DMS53 treated with DMSO at 0.1 percent for 48 hours (cell line): ENCODE measurements at regions not wholly inside any gene's neighbourhood (a gene's known extent, or its start where the extent isn't known, plus 50 kb on each side); places are given as distances from the start of the nearest gene placed in this dataset.
A peak's percentile ranks its signal among the peaks of the same experiment; 100 is the strongest.

Source experiments
- DNase-seq: peaks from one replicate; lab custom pipeline; 2025; ENCODE audit not compliant: unreplicated experiment; lab: John Stamatoyannopoulos, UW

DNA sequence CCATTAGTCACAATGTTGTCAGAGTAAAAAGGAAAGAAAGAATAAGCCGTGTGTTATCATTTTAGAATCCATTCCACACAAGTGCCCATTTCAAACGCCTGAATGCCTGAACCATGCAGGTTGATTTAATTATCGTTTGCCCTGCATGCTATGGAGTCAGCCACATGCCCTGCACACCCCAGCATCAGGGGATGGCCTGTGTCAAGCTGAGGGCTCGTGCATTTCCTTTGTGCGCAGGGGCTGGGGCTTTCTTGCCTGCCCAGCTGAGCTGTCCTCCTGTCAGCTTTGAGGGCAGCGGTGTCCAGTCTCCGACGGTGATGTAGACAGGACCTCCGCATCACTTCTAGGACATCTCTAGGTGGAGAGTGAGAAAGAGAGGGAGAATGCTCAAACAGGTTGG lies 200.4 kb downstream of the TSN start:
- DNase-seq, result no peak

DNA sequence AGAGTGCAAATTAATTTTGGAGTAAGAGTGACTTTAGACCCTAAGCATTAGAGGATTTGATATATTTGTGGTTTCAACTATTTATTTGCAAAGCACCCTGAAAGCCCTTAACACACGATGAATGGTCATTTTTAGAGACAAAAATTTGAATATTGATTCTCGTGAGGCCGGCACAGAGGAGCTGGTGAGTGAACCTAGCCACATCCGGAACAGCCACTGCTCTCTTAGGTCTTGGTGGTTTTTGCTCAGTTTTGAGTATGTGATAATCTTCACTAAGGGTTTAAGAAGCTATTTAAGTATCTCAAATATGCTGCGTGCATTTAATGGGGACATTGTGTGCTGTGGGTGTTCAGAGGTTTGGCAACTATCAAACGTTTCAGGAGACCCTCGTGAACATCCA lies 204.8 kb downstream of the TSN start:
- DNase-seq, result no peak

DNA sequence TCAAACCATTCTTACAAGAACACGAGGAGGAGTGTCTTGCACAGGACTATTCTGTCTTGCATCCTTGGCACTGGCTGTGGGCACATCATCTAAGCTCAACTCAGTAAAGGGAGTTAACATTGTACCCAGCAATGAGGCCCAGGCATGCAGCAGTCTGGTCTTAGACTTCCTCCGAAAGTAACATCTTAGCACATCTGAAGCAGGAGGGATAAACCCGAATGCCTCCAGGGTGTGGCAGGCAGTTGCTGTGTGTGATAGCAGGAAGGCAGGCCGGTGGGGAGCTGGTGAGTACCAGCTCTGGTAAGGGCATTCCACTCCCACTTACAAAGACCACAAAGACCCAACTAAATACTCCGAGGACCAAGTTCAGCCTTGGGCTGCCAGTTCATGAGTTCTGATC lies 206.3 kb downstream of the TSN start:
- no peak for DNase-seq

DNA sequence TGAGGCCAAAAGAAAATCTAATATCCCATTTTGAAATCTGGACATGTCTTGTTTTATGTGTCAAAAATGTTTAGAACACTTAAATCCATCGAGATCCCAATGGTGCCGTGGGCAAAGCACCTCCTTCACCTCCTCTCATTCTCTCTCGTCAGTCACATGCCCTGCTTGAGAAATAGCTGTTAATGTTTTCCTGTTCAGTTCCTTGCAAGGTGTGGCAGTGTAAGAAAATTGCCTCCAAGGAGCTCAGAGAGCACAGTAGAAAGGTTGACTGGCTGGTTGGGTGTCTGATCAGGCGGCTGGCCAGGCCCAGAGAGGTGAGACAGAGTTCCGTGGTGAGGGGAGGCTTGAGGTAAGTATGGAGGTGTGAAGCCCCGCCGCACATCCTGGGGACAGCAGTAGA lies 210.2 kb downstream of the TSN start:
- DNase-seq, result no peak

DNA sequence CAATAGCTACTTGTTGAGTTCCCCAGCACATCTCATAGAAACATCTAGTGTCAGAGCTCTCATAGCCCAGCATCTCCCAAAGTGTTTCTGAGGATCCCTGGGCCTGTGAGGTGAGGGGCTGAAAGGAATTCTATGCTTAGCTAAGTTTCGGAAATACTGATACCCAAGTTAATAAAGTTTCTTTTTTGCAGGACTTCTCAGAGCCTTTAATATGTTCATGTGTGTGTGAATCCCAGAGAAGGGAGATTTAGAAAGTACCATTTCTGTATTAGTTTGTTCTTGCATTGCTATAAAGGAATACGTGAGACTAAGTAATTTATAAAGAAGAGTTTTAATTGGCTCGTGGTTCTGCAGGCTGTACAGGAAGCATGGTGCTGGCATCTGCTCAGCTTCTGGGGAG lies 211.2 kb downstream of the TSN start:
- no peak for DNase-seq

DNA sequence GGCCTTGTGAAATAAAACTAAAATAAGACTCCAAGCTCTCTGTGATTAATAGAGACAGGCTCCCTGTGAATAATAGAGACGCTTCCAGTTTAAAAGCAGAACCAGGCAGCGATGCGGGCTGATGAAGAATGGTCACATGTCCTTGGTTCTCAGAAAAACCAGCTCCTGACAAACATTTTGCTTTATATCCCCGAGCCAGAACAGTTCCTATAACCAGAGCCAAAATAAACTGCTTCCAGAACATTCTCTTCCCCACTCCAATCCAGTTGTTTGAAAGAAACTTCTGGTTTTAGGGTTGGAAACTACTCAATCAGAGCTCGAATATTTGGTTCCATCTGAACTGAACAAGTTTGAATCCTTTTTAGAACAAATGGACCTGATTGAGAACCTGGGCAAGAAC lies 213.7 kb downstream of the TSN start:
- DNase-seq, result no peak

DNA sequence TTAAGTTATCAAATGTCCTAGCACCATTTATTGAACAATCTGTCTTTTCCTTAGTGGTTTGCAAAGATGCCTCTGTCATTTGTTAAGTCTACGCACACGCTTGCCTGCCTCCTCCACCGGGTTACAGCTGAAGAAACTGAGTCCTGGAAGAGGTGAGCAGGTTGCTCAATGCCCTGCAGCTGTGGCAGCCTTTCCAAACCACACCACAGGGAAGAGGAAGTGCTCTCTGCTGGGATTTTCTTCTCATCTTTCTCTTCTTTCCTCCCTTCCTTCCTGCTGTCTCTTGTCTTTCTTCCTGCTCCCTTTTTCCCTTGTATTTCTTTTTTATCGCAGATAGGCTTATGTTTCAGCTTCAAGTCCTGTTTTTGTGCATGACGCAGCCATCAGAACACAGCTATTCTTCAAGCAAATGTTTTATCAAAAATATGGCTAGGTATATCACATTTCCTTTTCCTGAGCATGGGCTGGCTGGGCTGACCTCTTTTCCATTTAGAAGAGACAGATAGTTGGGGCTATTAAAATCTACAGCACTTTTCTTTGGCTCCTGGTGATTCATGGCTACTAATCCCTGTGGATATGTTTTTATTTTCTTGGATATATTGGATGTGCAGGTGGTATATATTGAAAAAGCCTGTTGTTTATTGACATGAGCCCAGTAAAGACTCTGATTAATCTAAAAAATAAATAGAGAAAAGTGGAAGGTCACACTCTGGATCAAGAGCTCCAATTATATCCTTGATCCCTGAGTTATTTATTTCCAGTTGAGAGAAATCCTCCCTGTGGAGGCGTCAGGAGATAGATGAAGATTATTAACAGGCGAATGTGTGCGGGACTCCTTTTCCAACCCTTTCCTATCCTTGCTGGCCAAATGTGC lies 214.6 kb downstream of the TSN start:
- no peak for DNase-seq

DNA sequence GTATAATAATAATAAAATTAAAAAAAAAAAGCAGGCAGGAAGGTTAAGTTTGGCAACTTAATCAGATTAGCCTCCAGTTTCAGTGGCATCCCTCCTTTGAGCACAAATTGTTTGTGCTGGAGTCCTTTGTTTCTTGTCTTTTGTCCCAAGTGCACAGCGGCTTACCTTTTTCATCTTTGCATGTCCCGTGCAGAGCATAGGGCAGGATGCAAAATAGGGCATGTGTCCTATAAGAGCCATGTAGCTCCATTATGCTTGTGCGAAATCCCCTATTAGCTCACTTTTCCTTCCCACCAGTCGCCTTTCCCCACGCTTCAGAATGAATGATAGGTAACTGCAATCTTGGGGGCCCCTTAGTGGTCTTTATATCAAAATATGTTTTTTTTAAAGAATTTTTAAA lies 216.8 kb downstream of the TSN start:
- no peak for DNase-seq

DNA sequence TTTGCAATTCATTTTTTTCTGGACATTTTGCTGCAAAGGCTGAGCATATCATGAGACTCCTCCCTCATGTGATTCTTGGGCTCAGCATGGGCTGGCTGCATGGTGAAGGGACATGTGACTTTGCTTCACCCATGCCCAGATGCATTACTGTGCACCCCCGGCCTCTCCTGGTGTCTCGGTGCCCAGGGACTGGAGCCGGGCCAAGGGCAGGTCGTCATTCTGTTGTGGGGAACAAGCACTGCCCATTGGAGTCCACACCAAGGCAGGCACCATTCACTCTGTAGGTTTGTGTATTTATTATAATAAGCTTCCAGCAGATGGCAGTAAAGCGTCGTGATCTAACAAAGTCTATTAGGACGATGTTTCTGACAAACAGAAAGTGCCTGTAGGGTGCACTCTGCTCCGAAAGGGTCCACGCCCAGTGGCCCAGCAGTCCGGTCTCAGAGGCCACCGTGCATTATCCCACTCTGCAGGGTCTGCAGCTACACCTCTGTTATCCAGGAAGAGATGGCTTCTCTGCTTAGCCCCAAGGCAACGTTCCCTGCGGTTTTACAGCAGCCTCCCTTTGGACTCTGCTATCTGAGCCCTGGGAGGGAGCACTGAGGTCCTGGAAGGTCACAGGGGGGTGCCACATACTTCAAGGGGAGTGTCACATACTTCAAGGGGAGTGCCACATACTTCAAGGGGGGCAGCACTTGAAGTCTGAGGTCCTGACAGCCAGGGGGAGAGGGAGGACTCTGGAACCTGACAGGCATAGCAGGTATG lies 219.6 kb downstream of the TSN start:
- DNase-seq, result peak; percentile 70

DNA sequence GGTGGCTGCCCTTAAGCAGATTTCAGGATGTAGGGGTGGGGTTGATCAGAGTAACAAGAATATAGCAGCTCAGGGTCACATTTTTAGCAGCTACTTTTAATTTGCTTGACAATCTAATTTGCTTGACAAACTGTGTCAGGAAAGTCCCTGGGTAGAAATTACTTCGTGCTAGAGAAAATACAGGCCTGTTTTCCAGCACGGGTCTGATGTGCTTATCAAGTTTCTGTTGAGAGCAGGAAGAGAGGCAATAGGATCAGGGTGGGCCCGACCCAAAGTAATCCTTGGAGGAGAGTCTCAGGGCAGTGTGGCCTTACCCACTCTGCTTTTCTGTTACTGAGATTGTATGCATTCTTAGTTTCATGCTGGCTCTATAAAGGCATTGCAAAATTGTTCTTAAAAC lies 221.5 kb downstream of the TSN start:
- no peak for DNase-seq

DNA sequence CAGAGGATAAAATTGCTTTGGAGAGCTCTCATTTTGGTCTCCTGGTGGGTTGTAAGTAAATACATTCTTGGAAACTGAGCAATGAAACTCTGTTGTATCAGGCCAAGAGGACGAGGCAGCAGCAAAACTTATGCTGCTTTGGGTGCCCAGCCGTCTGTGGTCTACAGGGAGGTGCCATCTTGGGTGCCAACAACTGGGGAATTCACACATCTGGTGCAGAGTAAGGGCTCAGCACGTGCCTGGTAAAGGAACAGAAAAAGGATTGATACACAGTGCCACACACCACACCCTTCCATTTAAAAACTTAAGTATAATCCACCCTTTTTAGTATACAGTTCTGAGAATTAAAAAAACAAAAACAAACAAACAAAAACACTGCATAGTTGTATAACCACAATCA lies 221.9 kb downstream of the TSN start:
- no peak for DNase-seq

DNA sequence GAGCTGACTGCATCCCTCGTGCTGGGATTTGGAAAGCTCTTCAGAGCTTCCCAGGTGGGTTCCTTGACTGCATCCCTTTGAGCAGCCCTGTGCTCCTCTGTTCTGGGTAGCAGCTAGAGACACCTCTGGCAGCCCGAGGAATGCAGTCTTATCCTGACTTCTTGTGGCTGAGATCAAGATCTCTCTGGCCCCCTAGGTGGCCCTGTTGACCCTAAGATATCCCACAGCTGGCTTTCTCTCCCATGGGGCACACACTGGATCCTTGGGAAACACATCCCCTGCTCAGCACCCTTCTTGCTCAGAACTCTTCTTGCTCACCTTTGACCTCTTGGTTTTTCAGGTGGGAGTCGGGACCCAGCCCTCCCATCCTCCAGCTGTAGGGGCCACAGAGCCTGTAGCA lies 237.2 kb downstream of the TSN start:
- DNase-seq, result no peak

DNA sequence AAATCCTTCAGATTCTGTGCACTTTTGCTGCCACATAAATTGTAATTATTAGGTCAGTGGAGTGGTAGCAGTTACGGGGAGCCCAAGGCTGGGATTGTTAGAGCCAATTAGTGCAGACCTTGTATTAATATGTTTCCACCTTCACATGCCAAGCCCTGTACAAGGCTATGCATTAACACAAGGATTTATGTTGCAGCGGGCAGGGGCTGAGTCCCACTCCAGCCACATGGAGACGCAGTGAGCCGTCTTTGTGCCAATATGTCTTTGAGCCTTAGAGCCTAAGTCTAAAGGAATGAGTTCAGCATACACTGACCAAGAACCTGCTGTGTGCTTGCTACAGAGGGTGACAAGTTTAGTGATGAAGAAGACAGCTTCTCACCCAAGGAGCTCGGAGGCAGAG lies 238.2 kb downstream of the TSN start:
- DNase-seq, result no peak

DNA sequence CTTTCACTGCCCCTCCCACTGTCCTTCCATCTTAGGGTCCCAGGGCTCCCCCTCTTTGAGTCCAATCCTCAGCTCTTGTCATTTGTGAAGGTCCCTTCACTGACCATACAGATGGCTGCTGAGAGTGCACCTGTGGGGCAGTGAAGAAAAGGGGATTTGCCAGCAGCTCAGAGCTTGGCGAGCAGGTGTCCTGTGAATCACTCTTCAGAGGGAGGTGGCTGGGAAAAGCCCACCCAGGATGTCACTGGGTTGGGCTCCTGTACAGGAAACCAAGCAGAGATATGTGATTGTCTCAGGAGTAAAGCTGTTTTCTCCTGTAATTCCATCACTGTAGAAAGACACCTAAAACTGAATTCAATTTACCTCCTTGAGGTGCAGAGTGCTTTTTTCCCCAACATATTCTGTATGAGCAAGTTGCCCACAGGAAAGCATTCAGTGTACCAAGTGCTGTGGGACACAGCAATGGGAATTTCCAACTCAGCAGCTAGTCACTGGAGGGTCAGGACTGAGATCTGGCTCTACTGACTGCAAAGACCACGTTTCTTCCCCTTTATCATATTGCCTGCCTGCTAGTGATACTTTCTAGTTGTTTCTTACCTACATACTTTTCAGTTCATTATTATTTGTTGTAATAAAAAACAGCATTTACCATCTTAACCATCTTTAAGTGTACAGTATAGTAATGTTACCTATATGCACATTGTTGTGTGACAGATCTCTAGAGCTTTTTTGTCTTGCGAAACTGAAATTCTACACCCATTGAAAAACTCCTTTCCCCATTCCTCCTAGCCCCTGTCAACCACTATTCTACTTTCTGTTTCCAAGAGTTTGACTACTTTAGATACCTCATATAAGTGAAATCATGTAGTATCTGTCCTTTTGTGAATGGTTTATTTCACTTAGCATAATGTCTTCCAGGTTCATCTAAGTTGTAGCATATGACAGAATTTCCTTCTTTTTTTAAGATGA lies 239.1 kb downstream of the TSN start:
- no peak for DNase-seq

DNA sequence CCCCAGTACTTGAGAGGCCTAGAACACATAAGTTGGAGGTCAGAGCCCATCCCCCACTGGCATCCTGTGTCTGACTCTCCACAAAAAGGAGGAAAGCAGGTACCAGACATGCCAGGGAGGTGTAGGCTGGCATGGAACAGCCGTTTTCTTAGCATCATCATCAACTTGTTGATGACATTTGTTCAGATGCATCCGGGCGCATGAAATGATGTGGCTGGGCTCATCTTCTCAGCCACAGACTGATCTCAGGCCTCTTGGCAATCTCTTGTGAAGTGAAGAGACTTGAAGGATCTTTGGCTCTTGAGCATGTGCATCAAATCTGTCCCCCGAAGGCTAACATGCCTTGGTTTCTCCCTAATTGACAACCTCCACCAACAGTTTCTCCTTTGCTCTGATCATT lies 243.3 kb downstream of the TSN start:
- DNase-seq, result no peak

DNA sequence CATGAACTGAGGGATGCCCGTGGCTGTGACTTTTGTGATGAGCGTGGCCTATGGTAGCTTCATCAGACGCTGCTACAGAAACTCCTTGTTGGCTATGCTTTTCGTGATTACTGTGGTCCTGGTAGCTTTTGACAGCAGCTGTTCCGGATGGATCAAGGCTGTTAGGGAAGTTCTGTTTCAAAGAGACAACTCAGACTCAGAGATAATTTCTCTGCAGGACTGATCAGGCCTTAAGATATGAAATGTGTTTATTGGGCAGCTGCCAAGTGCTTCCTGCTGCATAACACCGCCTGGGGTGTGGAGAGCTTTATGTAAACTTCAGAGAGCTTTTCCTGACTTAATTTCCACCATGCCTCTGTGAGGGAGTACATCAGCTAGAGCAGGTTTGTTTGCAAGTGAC lies 243.8 kb downstream of the TSN start:
- no peak for DNase-seq

DNA sequence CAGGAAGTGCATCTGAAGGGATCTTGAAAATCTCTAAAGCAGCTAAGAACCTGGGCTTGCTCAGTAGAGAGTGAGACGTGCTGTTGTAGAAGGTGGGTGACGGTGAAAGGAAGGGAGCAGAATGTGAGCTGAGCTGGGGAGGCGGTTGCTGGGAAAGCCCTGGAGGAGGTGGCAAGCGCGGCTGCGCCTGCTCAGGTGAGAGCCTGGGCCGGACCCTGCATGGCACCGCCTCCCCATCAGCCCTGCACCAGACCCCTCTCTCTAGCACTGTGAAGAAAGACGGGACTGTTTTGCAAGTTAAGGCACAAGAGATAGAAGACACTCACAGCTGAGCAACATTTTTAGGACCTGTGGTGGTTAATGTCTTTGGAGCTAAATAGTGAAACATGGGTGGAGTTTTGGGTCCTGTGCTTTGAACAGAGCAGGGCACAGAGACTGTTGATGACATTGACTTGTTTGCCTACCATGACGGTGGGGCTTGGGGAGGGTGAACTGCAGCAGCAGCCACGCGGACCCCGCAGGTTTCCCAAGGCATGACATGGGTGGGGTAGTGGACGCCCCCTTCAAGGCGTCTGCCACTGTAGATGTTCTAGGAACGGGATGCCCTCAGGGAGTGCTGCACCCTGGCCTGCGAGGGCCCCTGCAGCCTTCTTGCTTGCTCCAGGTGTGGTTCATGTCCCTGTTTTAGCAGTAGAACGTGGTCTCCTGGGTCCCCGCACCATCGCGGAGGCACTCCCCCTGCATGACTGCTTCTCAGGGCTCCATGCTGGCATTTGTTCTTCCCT lies 245.3 kb downstream of the TSN start:
- DNase-seq, result no peak

DNA sequence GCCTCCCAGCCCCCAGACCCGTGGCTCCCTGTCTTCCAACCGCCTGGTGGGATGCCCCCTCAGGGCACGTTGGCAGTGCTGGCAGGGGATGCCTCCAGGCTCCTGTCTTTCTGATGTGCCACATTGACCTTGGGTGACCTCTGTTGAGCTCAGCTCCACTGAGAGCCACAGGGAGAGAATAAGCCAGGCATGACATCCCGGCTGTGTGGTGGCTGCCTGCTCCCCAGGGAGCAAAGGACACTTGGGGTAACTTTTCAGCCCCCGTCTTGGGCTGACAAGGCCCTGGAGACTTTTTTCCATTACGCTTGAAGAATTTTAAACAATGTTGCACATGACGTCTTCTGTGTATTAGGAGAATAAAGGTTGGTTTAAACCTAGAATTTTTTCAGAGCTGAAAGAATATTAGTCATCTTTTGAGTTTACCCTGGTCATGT lies 246.0 kb downstream of the TSN start:
- DNase-seq, result no peak

DNA sequence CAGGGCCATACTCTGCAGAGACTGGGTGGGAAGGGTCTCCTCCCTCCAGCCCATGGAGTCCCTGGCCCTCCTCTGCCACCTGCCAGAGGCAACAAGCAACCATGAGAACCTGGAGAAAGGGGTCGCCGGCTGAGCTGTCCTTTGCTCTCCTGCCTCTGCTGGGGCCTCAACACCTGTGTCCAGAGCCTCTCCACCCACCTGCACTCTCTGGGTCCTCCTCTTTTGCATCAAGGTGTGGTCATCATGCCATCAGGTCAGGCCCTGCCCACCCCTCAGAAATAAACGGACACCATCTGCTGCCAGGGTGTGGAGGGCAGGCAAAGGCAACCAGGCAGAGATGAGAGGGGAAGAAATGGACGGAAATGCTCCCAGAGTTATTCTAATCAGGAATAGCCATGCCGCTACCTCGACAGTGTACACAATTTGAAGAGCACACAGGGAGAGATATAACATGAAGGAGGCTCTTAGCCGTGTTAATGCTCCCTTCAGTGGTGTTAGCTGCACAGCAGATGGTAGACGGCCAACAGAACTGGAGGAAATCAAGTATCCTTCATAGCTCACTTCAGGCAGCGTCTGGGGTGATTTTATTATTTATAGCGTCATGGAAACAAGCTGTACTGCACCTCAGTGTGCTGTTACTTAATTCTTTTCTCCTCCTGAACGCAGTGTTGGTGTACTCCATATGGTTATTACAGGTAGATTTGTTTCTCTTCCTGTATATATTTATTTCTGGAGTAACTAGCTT lies 247.9 kb downstream of the TSN start:
- no peak for DNase-seq

DNA sequence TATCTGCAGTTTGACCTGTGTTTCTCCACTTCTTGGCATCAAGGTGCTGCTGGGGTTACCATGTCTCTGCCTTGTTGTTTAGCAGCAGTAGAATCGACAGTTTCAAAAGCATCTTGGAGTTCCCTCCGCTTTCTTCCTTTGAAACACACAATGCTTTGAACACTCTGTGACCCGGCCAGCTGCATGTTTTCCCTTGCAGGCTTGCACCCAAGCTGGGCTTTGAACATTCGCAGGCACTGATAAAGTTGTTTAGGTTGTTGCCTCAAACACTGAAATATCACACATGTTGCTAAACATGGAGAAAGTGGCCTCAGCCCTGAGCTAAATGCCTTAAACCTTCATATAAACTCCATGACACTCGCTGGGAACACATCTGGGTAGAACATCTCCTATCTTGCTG lies 251.7 kb downstream of the TSN start:
- DNase-seq, result no peak
